Ovary (tissue), 3 donors: ENCODE measurements at regions not wholly inside any gene's neighbourhood (a gene's known extent, or its start where the extent isn't known, plus 50 kb on each side); places are given as distances from the start of the nearest gene placed in this dataset.

Source experiments
- CTCF ChIP-seq, 3 donors: fragments of 450-650 bp in 2 of 3; fragments of 200-600 bp in 1 of 3; IDR thresholded peaks; one replicate each; pipeline versions ENCODE4 v1.5.1 to v1.8.0; 2016 to 2022; ENCODE audit warnings: antibody characterized with exemption in 3 of 3, mild to moderate bottlenecking in 1 of 3
- POLR2A ChIP-seq: fragments of 450-650 bp; IDR thresholded peaks from one replicate; pipeline ENCODE4 v1.6.1; 2017; ENCODE audit warnings: antibody characterized with exemption, mild to moderate bottlenecking, moderate library complexity
- donor health status: DM: no; HTN: no; CAD: no.

GRCh38 chr13:34435338-34435737 lies 506.7 kb upstream of the NBEA start:
- TF ChIP-seq CTCF (IDR thresholded peaks at IDR 0.05) = no peak
- TF ChIP-seq POLR2A = no peak
